Thyroid gland (tissue), 4 donors: ENCODE measurements at regions not wholly inside any gene's neighbourhood (a gene's known extent, or its start where the extent isn't known, plus 50 kb on each side); places are given as distances from the start of the nearest gene placed in this dataset.

Source experiments
- DNase-seq, 2 donors: peaks; one replicate each; pipeline ENCODE4 v3.0.0-alpha.2; 2019
- H3K27ac ChIP-seq, 3 donors: fragments of 200-600 bp; sonication (generic); 1 replicate in 2 of 3; 2 replicates in 1 of 3; pipeline ENCODE4 v1.5.1; 2016 to 2019; ENCODE audit warnings: mild to moderate bottlenecking in 1 of 3, moderate library complexity in 1 of 3
- H3K27me3 ChIP-seq: fragments of 200-600 bp; sonication (generic); one replicate; pipeline ENCODE4 v1.5.1; 2019
- H3K36me3 ChIP-seq, 2 donors: fragments of 200-600 bp; sonication (generic); one replicate each; pipeline ENCODE4 v1.5.1; 2016 to 2019
- H3K4me1 ChIP-seq, 2 donors: fragments of 200-600 bp; sonication (generic); one replicate each; pipeline ENCODE4 v1.5.1; 2017 to 2019
- H3K4me3 ChIP-seq, 3 donors: fragments of 200-600 bp; sonication (generic); replicated peaks in 1 of 3; 1 replicate in 2 of 3; 2 replicates in 1 of 3; pipeline ENCODE4 v1.5.1; 2016; ENCODE audit warnings: mild to moderate bottlenecking in 1 of 3
- H3K9me3 ChIP-seq: fragments of 200-600 bp; sonication (generic); one replicate; pipeline ENCODE4 v1.5.1; 2017
- CTCF ChIP-seq, 6 experiments: fragments of 200-600 bp in 3 of 6; fragments of 450-650 bp in 3 of 6; sonication (generic) in 3 of 6; IDR thresholded peaks; one replicate each; pipeline ENCODE4 v1.5.1; 2016 to 2019; ENCODE audit warnings: antibody characterized with exemption in 6 of 6, mild to moderate bottlenecking in 2 of 6, inconsistent platforms in 1 of 6, moderate library complexity in 1 of 6
- POLR2A ChIP-seq, 2 donors: fragments of 450-650 bp; IDR thresholded peaks; one replicate each; pipeline ENCODE4 v1.6.1; 2017; ENCODE audit warnings: antibody characterized with exemption in 2 of 2, mild to moderate bottlenecking in 2 of 2, moderate library complexity in 1 of 2
- WGBS, 2 donors: methylation state at CpG; one replicate each; pipeline ENCODE4 v1.1.5; 2017; 5-methylcytosine and 5-hydroxymethylcytosine counted together
- intact Hi-C: fragments of 100-400 bp; cut with DNase I; formaldehyde crosslinking; loops from one replicate; pipeline ENCODE4 v1.15.1; 2023

- H3K4me3 ChIP-seq: no peak overlapping the region
- H3K27ac ChIP-seq: no peak overlapping the region
- TF ChIP-seq CTCF (IDR thresholded peaks at IDR 0.05) (no peak), POLR2A (IDR thresholded peaks at IDR 0.05) (no peak)
- intact Hi-C loops: no loop called here
- no peaks in the 10 kb centered on the region for H3K4me1 ChIP-seq
- no peaks in the 10 kb centered on the region for H3K27me3 ChIP-seq
- 90 to 92% methylated on average over 3 of the region's 3 CpGs for WGBS, 2 donors
- DNase-seq: no peak
- H3K36me3 ChIP-seq: no peaks in the 10 kb centered on the region
- no peaks in the 10 kb centered on the region for H3K9me3 ChIP-seq
Measured at GRCh38 chr12:45577844-45578399, 151.6 kb upstream of the ARID2 start.

DNA sequence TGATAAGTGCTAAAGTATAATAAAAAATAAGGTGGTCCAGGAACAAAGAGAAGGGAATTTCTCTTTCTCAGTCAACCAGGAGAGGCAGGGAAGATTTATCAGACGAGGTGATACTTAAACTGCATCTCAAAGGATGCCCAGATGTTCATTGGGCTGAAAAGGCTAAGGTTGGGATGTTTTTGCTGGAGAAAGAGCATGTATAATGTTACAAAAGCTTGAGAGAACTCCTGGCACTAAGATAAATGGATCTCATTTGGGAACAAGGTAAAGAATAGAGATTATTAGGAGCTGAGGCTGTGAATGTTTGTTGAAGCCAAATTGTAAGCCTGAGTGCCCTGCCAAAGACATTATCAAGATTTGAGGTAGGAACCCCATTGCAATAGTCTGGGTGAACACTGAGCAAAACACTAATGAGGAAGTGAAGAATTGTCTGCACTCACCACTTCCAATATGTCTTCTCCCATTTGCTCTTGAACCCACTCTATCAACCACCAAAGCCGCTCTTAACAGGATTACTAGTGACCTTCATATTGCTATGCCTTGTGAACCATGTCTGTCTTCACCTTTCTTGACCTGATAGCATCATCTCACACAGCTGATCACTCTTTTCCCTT is 149.0 kb upstream of the ARID2 start:
- Histone ChIP-seq H3K36me3 (no peaks in the 10 kb centered on the region), H3K4me1 (no peaks in the 10 kb centered on the region), H3K27ac (no peak overlapping the region), H3K9me3 (no peaks in the 10 kb centered on the region), H3K27me3 (no peaks in the 10 kb centered on the region), H3K4me3 (no peak overlapping the region)
- intact Hi-C loops: no loop called here
- TF ChIP-seq POLR2A (IDR thresholded peaks at IDR 0.05): no peak
- no peak for TF ChIP-seq CTCF (IDR thresholded peaks at IDR 0.05)
- no peak for DNase-seq
- 72 to 78% methylated on average over 2 of the region's 2 CpGs for WGBS, 2 donors

DNA sequence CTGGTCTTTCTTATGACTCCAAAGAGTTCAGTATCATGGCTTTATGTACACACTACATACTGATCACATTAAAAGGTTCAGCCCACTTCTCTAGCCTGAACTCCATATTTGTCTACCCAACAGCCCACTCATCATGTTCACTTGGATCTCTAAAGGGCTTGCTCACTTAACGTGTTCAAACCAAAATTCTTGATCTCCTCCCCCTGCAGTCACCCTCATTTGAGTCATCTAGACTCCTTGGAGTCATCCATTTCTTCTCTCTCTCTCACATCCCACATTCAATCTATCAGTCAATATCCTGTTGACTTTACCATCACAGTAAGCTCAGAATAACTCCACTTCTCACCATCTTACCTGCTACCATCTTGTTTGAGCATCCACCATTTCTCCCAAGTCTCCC is 148.4 kb upstream of the ARID2 start:
- Histone ChIP-seq H3K9me3 (no peaks in the 10 kb centered on the region), H3K36me3 (no peaks in the 10 kb centered on the region), H3K27me3 (no peaks in the 10 kb centered on the region), H3K4me3 (no peak overlapping the region), H3K4me1 (no peaks in the 10 kb centered on the region), H3K27ac (no peak overlapping the region)
- 77 to 81% methylated on average over 1 of the region's 1 CpG for WGBS, 2 donors
- intact Hi-C loops: no loop called here
- TF ChIP-seq CTCF (IDR thresholded peaks at IDR 0.05) (no peak), POLR2A (IDR thresholded peaks at IDR 0.05) (no peak)
- DNase-seq: no peak

- intact Hi-C loops: no loop called here
- Histone ChIP-seq H3K9me3 (no peaks in the 10 kb centered on the region), H3K4me1 (no peaks in the 10 kb centered on the region), H3K27me3 (no peaks in the 10 kb centered on the region), H3K4me3 (no peak overlapping the region), H3K36me3 (no peaks in the 10 kb centered on the region), H3K27ac (no peak overlapping the region)
- WGBS, 2 donors: 61 to 79% methylated on average over 1 of the region's 1 CpG
- TF ChIP-seq POLR2A (IDR thresholded peaks at IDR 0.05): no peak
- no peak for DNase-seq
Measured at GRCh38 chr12:45582536-45582935, 147.0 kb upstream of the ARID2 start.

DNA sequence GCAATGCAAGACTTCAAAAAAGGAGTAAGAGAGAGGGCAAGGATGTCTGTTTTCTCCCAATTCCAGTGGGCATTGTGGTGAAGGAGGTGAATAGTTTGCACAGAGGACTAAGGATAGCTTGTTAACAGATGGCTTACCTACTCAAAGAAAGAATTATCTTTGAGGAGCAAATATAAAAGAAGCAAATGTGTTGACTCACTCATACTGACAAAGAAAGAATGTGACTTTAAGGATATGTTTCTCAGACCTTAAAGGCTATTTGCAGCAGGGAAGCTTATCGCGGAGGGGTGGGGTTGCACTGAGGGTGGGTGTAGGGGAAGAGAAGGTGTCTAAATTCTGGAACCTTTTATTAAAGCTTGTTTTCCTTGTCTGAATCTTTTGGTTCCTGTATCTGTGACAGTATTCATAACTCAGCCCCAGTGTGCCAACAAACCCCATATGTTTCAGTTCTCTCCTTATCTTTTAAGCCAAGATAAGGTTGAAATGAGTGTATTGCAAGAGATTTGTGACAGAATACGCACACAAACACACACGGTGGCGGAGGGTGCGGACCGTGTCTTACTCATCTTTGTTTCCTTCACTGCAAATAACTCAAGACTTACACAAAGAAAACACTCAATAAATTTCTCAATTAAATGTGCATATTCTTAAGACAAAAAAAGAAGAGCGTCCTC is 146.4 kb upstream of the ARID2 start:
- TF ChIP-seq CTCF (IDR thresholded peaks at IDR 0.05): no peak
- TF ChIP-seq POLR2A (IDR thresholded peaks at IDR 0.05): no peak
- Histone ChIP-seq H3K4me1 (no peaks in the 10 kb centered on the region), H3K4me3 (no peak overlapping the region), H3K27ac (no peak overlapping the region), H3K27me3 (no peaks in the 10 kb centered on the region), H3K36me3 (no peaks in the 10 kb centered on the region), H3K9me3 (no peaks in the 10 kb centered on the region)
- WGBS, 2 donors: 50 to 64% methylated on average over 8 of the region's 8 CpGs
- intact Hi-C loops: no loop called here
- no peak for DNase-seq
